ENCODE measurements at regions not wholly inside any gene's neighbourhood (a gene's known extent, or its start where the extent isn't known, plus 50 kb on each side); places are given as distances from the start of the nearest gene placed in this dataset.

DNA sequence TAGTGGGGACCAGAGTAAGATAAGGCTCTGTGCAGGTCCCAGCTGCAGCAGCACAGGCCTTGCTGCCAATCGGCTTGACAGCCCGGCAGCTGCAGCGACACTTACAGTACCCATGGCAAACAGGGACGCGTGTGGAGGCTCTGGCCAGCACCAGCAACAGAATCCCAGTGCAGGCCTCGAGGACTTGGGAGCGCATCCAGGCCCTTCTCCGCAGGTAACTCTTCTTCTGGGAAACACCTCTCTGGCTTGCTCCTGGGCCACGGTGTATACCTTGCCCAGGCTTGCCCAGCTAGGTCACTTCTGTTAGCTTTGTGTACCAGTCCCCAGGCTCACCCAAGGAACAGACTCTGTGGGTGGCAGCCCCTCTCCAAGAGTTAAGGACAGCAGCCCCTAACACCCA lies 126.7 kb downstream of the CTTN start:
- TF ChIP-seq CTCF (IDR thresholded peaks at IDR 0.05): no peak
- TF ChIP-seq POLR2A (IDR thresholded peaks at IDR 0.05): no peak

All from thyroid gland (tissue), 4 donors.